H1 (cell line): ENCODE measurements at regions not wholly inside any gene's neighbourhood (a gene's known extent, or its start where the extent isn't known, plus 50 kb on each side); places are given as distances from the start of the nearest gene placed in this dataset.

ENCODE experiments used
- CTCF ChIA-PET: fragments of 300-600 bp; sonication (Branson Sonifier 250); formaldehyde crosslinking; loops from one replicate; lab custom pipeline; 2021; ENCODE audit not compliant: partially characterized antibody; lab: Charles Lee
- POLR2A ChIA-PET: fragments of 300-600 bp; sonication (Branson Sonifier 250); formaldehyde crosslinking; loops from one replicate; lab custom pipeline; 2021; ENCODE audit warnings: inconsistent platforms; ENCODE audit not compliant: partially characterized antibody; lab: Charles Lee
- DNase-seq, 2 experiments: peaks; one replicate each; pipeline versions ENCODE4 v3.0.0 to v3.0.0-alpha.2; 2010 to 2022; ENCODE audit warnings: low spot score in 2 of 2, low read depth in 1 of 2, mixed read lengths in 1 of 2
- FAIRE-seq: peaks from 2 replicates; lab custom pipeline; 2011; peaks lifted over from hg19 to GRCh38; lab: Jason Lieb, UNC
- H2AFZ ChIP-seq: 2 replicates; pipeline ENCODE4 v1.8.1; 2012; ENCODE audit warnings: low read length, inconsistent platforms
- H2AK5ac ChIP-seq: 2 replicates; pipeline ENCODE4 v1.6.1; 2013; ENCODE audit warnings: low read depth, low read length
- H2BK120ac ChIP-seq: replicated peaks from 2 replicates; pipeline ENCODE3; 2013; ENCODE audit warnings: low read depth, low read length, inconsistent platforms
- H2BK12ac ChIP-seq: 2 replicates; pipeline ENCODE4 v1.6.1; 2013; ENCODE audit warnings: low read depth, low read length
- H2BK15ac ChIP-seq: 2 replicates; pipeline ENCODE4 v1.6.1; 2013; ENCODE audit warnings: low read length
- H2BK20ac ChIP-seq: 2 replicates; pipeline ENCODE4 v1.6.1; 2013; ENCODE audit warnings: low read length
- H2BK5ac ChIP-seq: 2 replicates; pipeline ENCODE4 v1.6.1; 2013; ENCODE audit warnings: low read depth, low read length
- H3K14ac ChIP-seq: 2 replicates; pipeline ENCODE4 v1.6.1; 2013; ENCODE audit warnings: inconsistent platforms; ENCODE audit not compliant: insufficient read length
- H3K18ac ChIP-seq: 2 replicates; pipeline ENCODE4 v1.6.1; 2013; ENCODE audit warnings: low read length; ENCODE audit errors: extremely low read depth
- H3K23ac ChIP-seq: 2 replicates; pipeline ENCODE4 v1.6.1; 2013; ENCODE audit warnings: inconsistent platforms; ENCODE audit not compliant: insufficient read length
- H3K23me2 ChIP-seq: 2 replicates; pipeline ENCODE4 v1.6.1; 2013; ENCODE audit warnings: low read depth, low read length
- H3K27ac ChIP-seq: 2 replicates; pipeline ENCODE4 v1.6.1; 2011; ENCODE audit warnings: low read depth, low read length, inconsistent platforms
- H3K27me3 ChIP-seq, 4 experiments: replicated peaks in 1 of 4; 1 replicate in 1 of 4; 2 replicates in 3 of 4; pipeline versions ENCODE4 v1.6.1 to v1.8.1; 2011 to 2013; ENCODE audit warnings: low read length in 3 of 4, mild to moderate bottlenecking in 3 of 4, inconsistent platforms in 2 of 4, mixed read lengths in 2 of 4, moderate library complexity in 1 of 4; ENCODE audit not compliant: control insufficient read depth in 3 of 4, insufficient read depth in 3 of 4; ENCODE audit errors: extremely low read depth in 1 of 4
- H3K36me3 ChIP-seq, 4 experiments: 2 replicates each; pipeline versions ENCODE4 v1.6.1 to v1.8.1; 2011 to 2013; ENCODE audit warnings: mild to moderate bottlenecking in 4 of 4, low read length in 3 of 4, moderate library complexity in 2 of 4, control low read depth in 1 of 4, inconsistent platforms in 1 of 4; ENCODE audit not compliant: insufficient read depth in 4 of 4, control insufficient read depth in 2 of 4
- H3K4ac ChIP-seq: replicated peaks from 2 replicates; pipeline ENCODE3; 2013; ENCODE audit warnings: low read length, low read depth, mixed read lengths, inconsistent platforms; ENCODE audit not compliant: insufficient read length
- H3K4me1 ChIP-seq, 4 experiments: replicated peaks in 1 of 4; 1 replicate in 1 of 4; 2 replicates in 3 of 4; pipeline versions ENCODE4 v1.6.1 to v1.8.1; 2011 to 2013; ENCODE audit warnings: low read length in 3 of 4, inconsistent platforms in 2 of 4, mixed read lengths in 1 of 4; ENCODE audit not compliant: insufficient read depth in 4 of 4, control insufficient read depth in 3 of 4
- H3K4me2 ChIP-seq, 2 experiments: 2 replicates each; pipeline versions ENCODE4 v1.6.1 to v1.8.1; 2011 to 2013; ENCODE audit warnings: low read depth in 2 of 2, low read length in 2 of 2, control low read depth in 1 of 2, inconsistent platforms in 1 of 2, mild to moderate bottlenecking in 1 of 2; ENCODE audit not compliant: insufficient read depth in 1 of 2
- H3K4me3 ChIP-seq, 4 experiments: fragments of 200-600, 300-600 bp in 1 of 4; sonication (generic), shearing (Covaris generic), sonication (Bioruptor Twin) in 1 of 4; 2 replicates each; pipeline versions ENCODE4 v1.5.1 to v1.8.1; 2011 to 2016; ENCODE audit warnings: low read length in 4 of 4, low read depth in 3 of 4, control low read depth in 2 of 4, inconsistent platforms in 2 of 4, mild to moderate bottlenecking in 2 of 4, mixed read lengths in 1 of 4, moderate library complexity in 1 of 4; ENCODE audit not compliant: insufficient read depth in 2 of 4; ENCODE audit errors: extremely low read depth in 1 of 4
- H3K56ac ChIP-seq: replicated peaks from 2 replicates; pipeline ENCODE3; 2013; ENCODE audit warnings: low read depth, mild to moderate bottlenecking, mixed read lengths, low read length, inconsistent platforms; ENCODE audit not compliant: insufficient read length
- H3K79me1 ChIP-seq: 2 replicates; pipeline ENCODE4 v1.6.1; 2013; ENCODE audit warnings: low read depth, low read length, control low read depth
- H3K79me2 ChIP-seq, 2 experiments: 2 replicates each; pipeline versions ENCODE4 v1.6.1 to v1.8.1; 2012 to 2013; ENCODE audit warnings: low read length in 2 of 2, mild to moderate bottlenecking in 2 of 2, inconsistent platforms in 1 of 2; ENCODE audit not compliant: insufficient read depth in 2 of 2, control insufficient read depth in 1 of 2
- H3K9ac ChIP-seq, 4 experiments: replicated peaks in 1 of 4; 1 replicate in 1 of 4; 2 replicates in 3 of 4; pipeline versions ENCODE4 v1.6.1 to v1.8.1; 2011 to 2013; ENCODE audit warnings: low read depth in 3 of 4, low read length in 3 of 4, control low read depth in 2 of 4, mild to moderate bottlenecking in 2 of 4, moderate library complexity in 2 of 4, inconsistent platforms in 1 of 4; ENCODE audit errors: extremely low read depth in 1 of 4
- H3K9me3 ChIP-seq, 2 experiments: 2 replicates each; pipeline versions ENCODE4 v1.6.1 to v1.8.1; 2012 to 2013; ENCODE audit warnings: mild to moderate bottlenecking in 2 of 2, moderate library complexity in 2 of 2, control low read depth in 1 of 2, inconsistent platforms in 1 of 2, low read depth in 1 of 2, low read length in 1 of 2, mixed read lengths in 1 of 2; ENCODE audit not compliant: insufficient read depth in 2 of 2
- H4K20me1 ChIP-seq, 2 experiments: replicated peaks in 1 of 2; 2 replicates each; pipeline versions ENCODE3 to v1.8.1; 2011 to 2013; ENCODE audit warnings: inconsistent platforms in 2 of 2, low read length in 2 of 2, mild to moderate bottlenecking in 1 of 2; ENCODE audit not compliant: insufficient read depth in 2 of 2, control insufficient read depth in 1 of 2
- H4K5ac ChIP-seq: 2 replicates; pipeline ENCODE4 v1.6.1; 2013; ENCODE audit warnings: low read length, low read depth, mixed read lengths, inconsistent platforms; ENCODE audit not compliant: insufficient read length
- H4K8ac ChIP-seq: 2 replicates; pipeline ENCODE4 v1.8.0; 2013; ENCODE audit warnings: mild to moderate bottlenecking, moderate library complexity, low read length, inconsistent platforms; ENCODE audit not compliant: insufficient read depth; ENCODE audit errors: extremely low read depth
- H4K91ac ChIP-seq: replicated peaks from 2 replicates; pipeline ENCODE3; 2013; ENCODE audit warnings: low read length, mixed read lengths, inconsistent platforms; ENCODE audit not compliant: insufficient read length
- RNF2 ChIP-seq: fragments of 200-900, 300-1000 bp; sonication (generic); IDR thresholded peaks from 2 replicates; pipeline ENCODE4 v1.7.1; 2016; ENCODE audit warnings: borderline replicate concordance, low read depth, mild to moderate bottlenecking, antibody characterized with exemption, low read length; ENCODE audit not compliant: poor library complexity, severe bottlenecking; ENCODE audit errors: missing control alignments
- WGBS, 2 experiments: shearing (Covaris generic) in 1 of 2; methylation state at CpG; one replicate each; pipeline versions ENCODE4 v1.1.6 to v1.1.7; 2013 to 2015; ENCODE audit warnings: low lambda C conversion rate in 2 of 2, mixed read lengths in 2 of 2, inconsistent platforms in 1 of 2, low coverage in 1 of 2, missing lambda C conversion rate in 1 of 2; ENCODE audit not compliant: insufficient replicate concordance in 2 of 2, insufficient coverage in 1 of 2, insufficient read length in 1 of 2; ENCODE audit errors: extremely low coverage in 1 of 2, missing lambda C conversion rate in 1 of 2; 5-methylcytosine and 5-hydroxymethylcytosine counted together

DNA sequence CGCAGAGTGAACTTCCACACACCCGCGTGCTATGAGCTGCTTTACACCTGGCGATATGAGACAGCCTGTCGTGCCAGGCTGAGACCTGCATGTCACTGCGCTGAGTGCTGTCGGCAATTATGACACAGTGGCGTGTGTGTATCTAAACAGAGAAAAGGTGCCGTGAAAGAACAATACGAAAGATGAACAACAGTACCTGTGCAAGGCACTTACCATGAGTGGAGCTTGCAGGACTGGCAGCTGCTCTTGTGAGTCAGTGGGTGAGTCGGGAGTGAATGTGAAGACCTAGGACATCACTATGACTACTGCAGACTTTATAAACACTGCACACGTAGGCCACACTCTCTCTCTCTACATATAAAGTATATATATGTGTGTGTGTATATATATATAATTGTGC lies 68.5 kb upstream of the DUSP22 start:
- H4K91ac ChIP-seq, result peak overlapping the region; percentile 62
- no peaks in the 10 kb centered on the region for H3K79me2 ChIP-seq
- no peak overlapping the region for H3K56ac ChIP-seq
- no peak for FAIRE-seq
- no peaks in the 10 kb centered on the region for H3K36me3 ChIP-seq
- H3K4me1 ChIP-seq, result peaks cover 2 to 6% (median 5%) of the 10 kb centered on the region in 4 experiments; a peak in 5 of 7 replicates
- no peak overlapping the region for H3K4me2 ChIP-seq
- no peak overlapping the region for H3K23ac ChIP-seq
- no peak overlapping the region for H3K4ac ChIP-seq
- no peak overlapping the region for H2BK20ac ChIP-seq
- no peak overlapping the region for H3K18ac ChIP-seq
- no peak for DNase-seq
- CTCF ChIA-PET, result interaction anchor here (0.7 to 1.6 kb wide), 5 partner anchors 10 to 28 kb away, joined by 3 to 4 read pairs (median 3); no protein-coding TSS in a partner anchor
- H2BK15ac ChIP-seq, result no peak overlapping the region
- 93% methylated on average over 12 of the region's 12 CpGs; no CpG with 5 or more reads in 1 of the 2 experiments for WGBS, 2 experiments
- no peaks in the 10 kb centered on the region for H3K23me2 ChIP-seq
- H3K4me3 ChIP-seq, result no peak overlapping the region
- POLR2A ChIA-PET, result interaction anchor here (1.5 kb wide), 1 partner anchor 16 kb away, joined by 3 read pairs; no protein-coding TSS in a partner anchor
- H4K8ac ChIP-seq, result no peak overlapping the region
- H3K9ac ChIP-seq, result no peak overlapping the region
- no peak overlapping the region for H2AFZ ChIP-seq
- peak overlapping the region; percentile 45; the same call in 1 of the 2 replicates for H2BK5ac ChIP-seq
- H2BK120ac ChIP-seq, result no peak overlapping the region
- no peak overlapping the region for H4K5ac ChIP-seq
- TF ChIP-seq RNF2, result no peak
- H3K79me1 ChIP-seq, result no peaks in the 10 kb centered on the region
- H3K27me3 ChIP-seq, result 0 out of 7 replicates have a peak, but pooled peaks cover 0 to under 1% (median 0%) of the 10 kb centered on the region in 4 experiments
- H4K20me1 ChIP-seq, result no peaks in the 10 kb centered on the region
- peak overlapping the region; percentile 95 for H2AK5ac ChIP-seq
- H2BK12ac ChIP-seq, result 0 out of 2 replicates have a peak overlapping the region, but pooled peaks have one; percentile 79
- H3K14ac ChIP-seq, result no peak overlapping the region
- H3K27ac ChIP-seq, result no peak overlapping the region
- no peaks in the 10 kb centered on the region for H3K9me3 ChIP-seq
